GM18520 (cell line): ENCODE measurements at regions not wholly inside any gene's neighbourhood (a gene's known extent, or its start where the extent isn't known, plus 50 kb on each side); places are given as distances from the start of the nearest gene placed in this dataset.

Source experiments
- ATAC-seq: cut with Tn5 transposase; IDR thresholded peaks from one replicate; pipeline ENCODE4 v1.9.1; 2021; ENCODE audit not compliant: unreplicated experiment

- peak; percentile 87 for ATAC-seq
Observed at GRCh38 chr9:105191508-105192121, 52.8 kb upstream of the SLC44A1 start.

DNA sequence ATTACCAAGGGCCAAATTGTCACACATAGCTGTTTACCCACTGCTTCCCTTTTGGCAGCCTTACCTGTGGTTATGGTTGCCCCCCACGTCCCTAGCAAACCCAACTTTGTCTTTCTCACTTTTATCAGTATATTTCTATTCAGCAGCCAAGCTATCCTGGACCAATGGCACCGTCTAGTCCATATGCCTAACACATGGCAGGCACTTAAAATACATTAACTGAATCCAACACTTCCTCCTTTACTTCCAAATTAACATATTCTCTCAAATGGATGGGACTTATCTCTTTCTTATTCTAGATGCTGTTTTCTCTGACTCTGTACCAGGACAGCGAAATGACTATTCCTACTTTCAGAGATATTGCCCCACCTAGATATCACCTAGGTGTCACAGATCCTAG lies 50.9 kb upstream of the SLC44A1 start:
- no peak for ATAC-seq

GRCh38 chr9:105194234-105194633 lies 50.2 kb upstream of the SLC44A1 start:
- no peak for ATAC-seq
